HG02840 (cell line): ENCODE measurements at regions not wholly inside any gene's neighbourhood (a gene's known extent, or its start where the extent isn't known, plus 50 kb on each side); places are given as distances from the start of the nearest gene placed in this dataset.
"Not testable (repeated sequence)": the region's sequence is repeated elsewhere in the genome, so short reads cannot be mapped to it uniquely, and the experiment has no call there.

Source experiments
- ATAC-seq: cut with Tn5 transposase; IDR thresholded peaks from one replicate; pipeline ENCODE4 v1.9.1; 2021; ENCODE audit warnings: mild to moderate bottlenecking, moderate library complexity, moderate number of reproducible peaks; ENCODE audit not compliant: unreplicated experiment, low FRiP score

DNA sequence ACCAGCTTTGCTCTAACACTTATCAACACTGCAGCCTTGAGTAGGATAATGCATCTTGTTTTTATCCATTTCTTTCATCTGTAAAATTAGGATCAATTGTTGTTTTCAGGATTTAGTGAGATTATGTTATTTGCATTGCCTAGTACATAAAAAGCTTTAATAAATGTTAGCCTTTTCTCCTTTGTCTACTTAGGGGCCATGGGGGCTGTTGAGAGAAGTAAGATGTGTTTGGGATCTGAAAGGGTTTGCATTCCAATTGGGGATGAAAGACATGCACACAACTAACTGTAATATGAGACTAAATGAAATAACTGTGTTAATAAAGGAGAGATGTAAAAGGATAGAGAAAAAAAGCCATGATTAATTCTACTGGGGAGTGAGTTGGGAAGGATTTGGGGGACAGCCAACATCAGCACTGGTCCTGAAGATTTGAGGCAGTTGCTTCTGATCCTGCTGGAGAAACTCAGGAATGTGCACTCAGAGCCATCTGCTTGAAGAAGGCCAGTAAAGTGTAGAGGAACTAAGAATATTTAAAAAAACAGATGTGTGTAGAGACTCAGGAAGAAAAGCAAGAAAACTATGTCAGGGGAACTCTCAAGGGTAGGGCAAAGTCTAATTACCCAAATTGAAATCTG, 236.3 kb downstream of the OLFM4 start:
- ATAC-seq: no peak

DNA sequence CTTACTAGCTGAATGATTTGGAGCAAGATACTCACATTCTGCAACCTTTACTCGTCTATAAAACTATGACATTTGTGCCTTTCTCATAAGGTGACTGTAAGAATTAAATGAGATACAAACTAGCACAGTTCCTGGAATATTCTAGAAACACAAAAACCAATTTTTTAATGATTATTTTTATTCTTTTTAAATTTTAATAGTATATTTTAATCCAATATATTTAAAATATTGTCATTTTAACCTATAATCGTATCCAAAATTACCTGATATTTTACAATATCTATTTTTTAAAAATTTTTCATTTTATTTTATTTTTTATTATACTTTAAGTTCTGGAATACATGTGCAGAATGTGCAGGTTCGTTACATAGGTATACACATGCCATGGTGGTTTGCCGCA, 238.1 kb downstream of the OLFM4 start:
- no peak for ATAC-seq

- no peak for ATAC-seq
Observed at GRCh38 chr13:53269634-53270033, 241.0 kb downstream of the OLFM4 start.

GRCh38 chr13:53272873-53273272, 244.3 kb downstream of the OLFM4 start:
- no peak for ATAC-seq

DNA sequence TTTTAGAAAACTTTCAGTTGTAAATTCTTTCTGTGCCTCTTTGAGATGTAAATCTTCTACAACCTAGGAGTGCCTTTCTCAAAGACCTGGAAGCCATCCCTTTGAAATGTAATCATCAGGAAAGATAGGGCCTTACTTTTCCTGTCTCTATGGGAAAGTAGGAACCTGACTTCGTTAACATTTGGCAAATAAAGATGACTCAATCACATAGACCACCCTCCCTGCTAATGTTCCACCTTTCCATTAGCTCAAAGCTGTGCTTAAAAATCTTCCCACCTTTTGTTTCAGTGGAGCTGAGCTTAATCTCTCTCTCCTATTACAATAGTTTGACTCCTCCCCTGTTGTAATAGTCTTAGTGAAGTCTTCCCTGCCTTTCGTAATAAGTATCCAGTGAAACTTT, 247.7 kb downstream of the OLFM4 start:
- ATAC-seq: no peak

- ATAC-seq: no peak
Observed at GRCh38 chr13:53281677-53282076, 253.1 kb downstream of the OLFM4 start.

GRCh38 chr13:53285896-53286430, 257.4 kb downstream of the OLFM4 start:
- ATAC-seq: no peak

DNA sequence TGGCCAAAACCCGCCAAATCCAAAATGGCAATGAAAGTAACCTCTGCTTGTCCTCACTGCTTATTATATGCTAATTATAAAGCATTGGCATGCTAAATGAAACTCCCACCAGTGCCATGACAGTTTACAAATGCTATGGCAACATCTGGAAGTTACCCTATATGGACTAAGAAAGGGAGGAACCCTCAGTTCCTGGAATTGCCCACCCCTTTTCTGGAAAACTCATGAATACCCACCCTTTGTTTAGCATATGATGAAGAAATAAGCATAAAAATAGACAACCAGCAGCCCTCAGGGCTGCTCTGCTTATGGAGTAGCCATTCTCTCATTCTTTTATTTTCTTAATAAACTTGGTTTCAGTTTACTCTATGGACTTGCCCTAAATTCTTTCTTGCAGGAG, 269.8 kb downstream of the OLFM4 start:
- ATAC-seq: no peak

DNA sequence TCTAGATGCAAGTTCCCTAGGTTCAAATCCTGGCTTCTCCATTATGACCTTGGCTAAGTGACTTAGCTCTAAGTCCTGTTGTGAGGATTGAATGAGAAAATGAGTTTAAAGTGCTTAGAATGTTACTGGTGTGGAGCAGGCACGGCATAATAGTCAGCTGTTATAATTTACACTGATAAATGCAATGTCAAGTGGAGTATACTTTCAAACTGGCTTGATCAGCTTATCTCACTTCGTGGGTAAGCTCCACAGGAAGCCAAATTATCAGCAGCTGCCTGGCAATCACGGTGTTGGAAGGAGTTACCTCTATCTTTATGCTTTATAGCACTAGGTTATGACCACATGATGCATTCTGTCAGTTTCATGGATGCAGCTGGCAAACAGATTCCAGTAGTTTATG, 272.8 kb downstream of the OLFM4 start:
- no peak for ATAC-seq

- ATAC-seq: not testable (repeated sequence)
Observed at GRCh38 chr13:53305419-53305818, 276.8 kb downstream of the OLFM4 start.

GRCh38 chr13:53310786-53311185, 282.2 kb downstream of the OLFM4 start:
- ATAC-seq: no peak

- ATAC-seq: no peak
Observed at GRCh38 chr13:53311561-53311960, 282.9 kb downstream of the OLFM4 start.

- ATAC-seq: no peak
Observed at GRCh38 chr13:53321296-53321801, 292.7 kb downstream of the OLFM4 start.

- ATAC-seq: no peak
Observed at GRCh38 chr13:53324656-53325055, 296.0 kb downstream of the OLFM4 start.

- ATAC-seq: no peak
Observed at GRCh38 chr13:53326716-53327115, 298.1 kb downstream of the OLFM4 start.

- ATAC-seq: no peak
Observed at GRCh38 chr13:53327680-53328315, 299.2 kb downstream of the OLFM4 start.

GRCh38 chr13:53336441-53337160, 308.0 kb downstream of the OLFM4 start:
- ATAC-seq: no peak

DNA sequence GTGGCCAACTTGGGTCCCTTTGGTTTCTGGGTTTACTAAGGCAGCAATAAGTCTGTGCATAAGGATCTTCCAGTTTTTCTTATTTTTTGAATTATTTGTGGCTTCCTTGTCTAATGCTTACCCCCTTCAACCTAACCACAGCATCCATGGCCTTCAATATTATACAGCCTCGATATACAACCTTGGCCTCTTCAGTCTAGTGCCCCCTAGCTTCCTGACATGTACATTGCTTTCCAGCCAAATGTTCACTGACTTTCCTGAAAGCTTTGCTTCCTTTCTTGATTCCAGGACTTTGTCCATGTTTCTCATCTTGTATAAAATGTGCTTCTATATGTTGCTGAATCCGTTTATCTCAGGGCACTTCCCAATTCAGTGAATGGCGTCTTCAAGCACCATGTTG, 310.1 kb downstream of the OLFM4 start:
- no peak for ATAC-seq

DNA sequence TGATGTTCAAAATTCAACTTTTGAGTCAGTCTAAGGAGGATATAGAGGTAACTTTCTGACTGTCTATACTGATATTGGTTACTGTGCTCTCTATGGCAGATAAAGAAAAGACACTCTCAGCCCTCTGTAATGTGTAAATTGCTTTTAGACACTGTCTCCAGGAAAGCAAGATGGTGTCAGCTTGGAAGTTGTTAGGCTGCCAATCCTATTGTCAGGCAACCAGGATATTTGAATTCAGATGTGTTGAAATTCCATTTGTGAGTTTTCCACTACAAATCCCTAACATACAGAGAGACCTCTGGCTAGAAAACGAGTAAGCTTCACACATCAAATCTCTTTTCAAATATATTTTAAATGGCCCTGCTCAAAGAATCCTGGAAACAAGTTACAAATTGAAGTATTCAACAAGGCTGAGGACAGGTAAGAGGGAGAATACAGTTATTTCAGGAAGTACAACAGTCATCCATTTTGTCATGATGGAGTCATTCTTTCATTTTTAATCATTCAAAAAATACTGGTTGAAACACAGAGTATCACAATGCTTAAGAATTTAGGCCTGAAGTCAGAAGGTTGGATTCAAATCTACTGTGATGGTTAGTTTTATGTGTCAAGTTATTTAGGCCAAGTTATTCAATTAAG, 312.0 kb downstream of the OLFM4 start:
- no peak for ATAC-seq

DNA sequence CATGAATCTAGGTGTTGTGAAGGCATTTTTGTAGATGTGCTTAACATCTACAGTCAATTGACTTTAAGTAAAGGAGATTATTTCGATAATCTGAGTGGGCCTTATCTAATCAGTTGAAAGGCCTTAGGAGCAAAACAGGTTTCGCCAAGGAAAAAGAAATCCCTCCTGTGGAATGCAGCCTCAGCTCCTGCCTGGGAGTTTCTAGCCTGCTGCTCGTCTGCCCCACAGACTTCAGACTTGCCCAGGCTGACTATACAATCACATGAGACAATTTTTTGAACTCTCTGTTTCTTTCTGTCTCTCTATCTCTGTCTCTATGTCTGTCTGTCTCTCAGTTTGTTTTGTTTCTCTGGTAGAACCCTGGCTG, 312.5 kb downstream of the OLFM4 start:
- ATAC-seq: no peak
